ENCODE measurements at regions not wholly inside any gene's neighbourhood (a gene's known extent, or its start where the extent isn't known, plus 50 kb on each side); places are given as distances from the start of the nearest gene placed in this dataset.
"Not testable (repeated sequence)": the region's sequence is repeated elsewhere in the genome, so short reads cannot be mapped to it uniquely, and the experiment has no call there.

DNA sequence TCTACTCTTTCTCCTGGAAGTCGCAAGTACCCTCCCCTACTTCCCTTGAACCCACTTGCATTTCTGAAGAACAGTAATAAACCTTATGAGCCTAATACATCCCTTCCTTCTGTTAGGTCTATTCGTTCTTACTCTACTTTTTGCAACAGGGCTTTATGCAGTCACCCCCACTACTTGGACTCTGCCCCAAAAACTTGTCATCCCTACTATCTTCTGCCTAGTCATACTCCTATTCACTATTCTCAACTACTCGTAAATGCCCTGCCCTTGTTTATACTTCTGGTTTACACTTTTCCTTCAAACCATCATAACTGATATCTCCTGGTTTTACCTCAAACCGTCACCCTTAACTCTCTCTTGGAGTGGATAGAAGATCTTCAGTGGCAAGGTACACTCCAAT, 55.2 kb upstream of the SLIT2 start:
- Mint-ChIP-seq H3K4me3 (no peak overlapping the region), H3K36me3 (no peaks in the 10 kb centered on the region), H3K4me1 (no peaks in the 10 kb centered on the region), H3K9me3 (no peaks in the 10 kb centered on the region), H3K27ac (no peak overlapping the region), H3K27me3 (no peaks in the 10 kb centered on the region)
- no peak for DNase-seq

DNA sequence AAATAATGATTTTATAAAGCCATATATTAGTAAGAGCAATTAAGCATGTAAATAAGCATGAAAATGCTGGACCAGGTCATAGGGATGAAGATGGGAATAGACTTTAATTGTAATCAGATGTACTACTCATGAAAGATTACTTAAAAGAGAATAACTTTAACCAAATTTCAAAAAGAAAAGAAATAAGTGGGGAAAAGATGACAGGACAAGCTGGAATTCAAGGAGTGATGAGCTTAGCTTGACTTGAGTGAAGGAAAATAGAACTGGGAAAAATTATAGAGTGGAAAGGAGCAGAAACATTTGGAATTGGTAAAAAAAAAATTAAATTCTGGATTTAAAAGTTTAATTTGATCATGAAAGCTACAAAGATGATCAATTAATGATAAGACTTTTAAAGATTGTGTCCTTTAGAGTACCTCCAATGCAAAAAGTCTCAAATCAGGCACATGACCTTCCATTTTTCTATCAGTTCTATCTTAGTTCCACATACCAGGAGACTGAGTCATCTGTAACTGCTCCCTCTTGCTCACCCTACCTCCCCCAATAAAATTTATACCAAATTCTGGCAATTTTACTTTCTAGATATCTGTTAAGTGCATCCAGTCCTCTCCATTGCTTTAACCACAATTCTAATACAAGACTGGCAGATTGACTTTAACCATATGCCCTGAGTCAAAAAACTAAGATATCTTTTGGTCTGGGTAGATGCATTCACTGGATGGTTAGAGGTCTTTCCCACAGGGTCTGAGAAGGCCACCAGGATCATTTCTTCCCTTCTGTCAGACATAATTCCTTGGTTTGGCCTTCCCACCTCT, 56.4 kb upstream of the SLIT2 start:
- H3K4me1 Mint-ChIP-seq: no peaks in the 10 kb centered on the region
- H3K27me3 Mint-ChIP-seq: no peaks in the 10 kb centered on the region
- no peak overlapping the region for H3K4me3 Mint-ChIP-seq
- H3K9me3 Mint-ChIP-seq: no peaks in the 10 kb centered on the region
- no peak overlapping the region for H3K27ac Mint-ChIP-seq
- H3K36me3 Mint-ChIP-seq: no peaks in the 10 kb centered on the region
- no peak for DNase-seq

DNA sequence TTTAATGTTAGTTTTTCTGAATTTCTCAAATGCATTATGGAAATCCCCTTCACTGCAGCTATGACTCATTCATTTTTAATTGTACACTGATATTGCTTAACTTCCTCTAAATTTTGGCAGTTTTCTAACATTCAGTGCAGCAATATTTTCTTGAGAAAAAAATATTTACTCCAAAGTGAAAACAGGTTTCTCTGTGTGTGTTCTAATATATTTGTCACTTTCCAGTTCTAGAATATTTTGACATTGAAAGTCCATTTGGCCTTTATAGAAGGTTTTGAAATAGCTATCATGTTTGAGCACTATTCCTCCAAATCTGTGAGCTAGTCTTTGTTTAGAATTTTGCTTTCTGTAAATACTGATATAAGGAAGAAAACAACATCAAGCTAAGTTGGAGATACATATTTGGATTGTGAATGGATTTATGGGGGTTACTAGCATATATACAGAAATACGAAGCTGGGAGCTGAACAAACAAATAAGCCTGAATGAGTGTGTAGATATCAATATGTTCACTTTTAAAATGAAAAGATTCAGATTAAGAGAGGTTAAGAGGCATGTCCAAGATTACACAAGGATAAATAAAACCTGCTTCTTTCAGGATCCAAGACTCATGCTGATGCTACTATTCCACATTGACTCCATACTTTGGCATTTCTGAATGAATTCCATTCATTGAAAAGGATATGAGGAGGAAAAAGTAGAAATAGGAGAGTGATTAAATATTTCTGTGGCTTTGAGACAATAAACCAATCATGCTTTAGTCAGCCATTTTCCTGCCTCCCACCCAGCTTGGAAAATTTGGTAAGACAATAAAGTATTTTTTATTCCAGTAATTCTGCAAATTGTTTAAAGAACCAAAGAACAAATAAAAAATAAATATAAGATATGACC, 57.3 kb upstream of the SLIT2 start:
- H3K9me3 Mint-ChIP-seq: peaks cover 3% of the 10 kb centered on the region
- no peak overlapping the region for H3K4me3 Mint-ChIP-seq
- H3K27ac Mint-ChIP-seq: no peak overlapping the region
- no peaks in the 10 kb centered on the region for H3K27me3 Mint-ChIP-seq
- no peak for DNase-seq
- no peaks in the 10 kb centered on the region for H3K4me1 Mint-ChIP-seq
- no peaks in the 10 kb centered on the region for H3K36me3 Mint-ChIP-seq

DNA sequence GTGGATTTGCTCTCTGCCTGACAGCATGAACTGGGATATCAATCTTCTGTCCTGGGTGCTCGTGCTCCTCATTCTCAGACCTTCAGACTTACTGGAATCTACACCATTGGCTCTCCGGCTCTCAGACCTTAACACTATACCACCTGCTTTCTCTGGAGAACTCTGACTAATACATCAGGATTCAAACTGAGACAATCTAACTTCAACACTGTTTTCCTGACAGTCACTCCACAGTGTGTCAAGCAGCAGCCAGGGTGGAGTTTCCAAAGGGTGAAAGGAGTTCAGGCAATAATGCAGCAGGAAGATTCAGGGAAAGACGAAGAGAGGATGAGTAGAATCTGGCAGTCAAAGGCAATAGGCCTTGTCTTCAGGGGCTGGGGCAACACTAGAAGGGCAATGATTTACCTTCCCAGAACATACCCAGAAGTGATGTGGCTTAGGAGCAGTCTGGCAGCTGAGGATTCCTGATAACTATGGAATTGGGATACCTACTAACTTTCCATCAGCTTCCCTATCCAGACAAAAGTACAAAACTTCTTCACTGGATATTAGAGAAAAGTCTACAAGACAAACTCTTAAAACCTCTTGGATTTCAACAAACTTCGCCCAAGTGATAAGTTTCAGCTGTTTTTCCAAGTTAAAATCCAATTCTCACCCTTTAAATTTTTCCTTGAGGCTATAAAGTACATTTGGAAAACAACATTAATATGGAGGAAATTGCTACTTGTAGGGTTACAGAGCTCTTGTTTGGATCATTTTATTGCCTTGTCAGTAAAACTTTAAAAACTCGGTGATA, 58.4 kb upstream of the SLIT2 start:
- no peak for DNase-seq
- no peak overlapping the region for H3K4me3 Mint-ChIP-seq
- H3K4me1 Mint-ChIP-seq: no peaks in the 10 kb centered on the region
- H3K9me3 Mint-ChIP-seq: peaks cover 3% of the 10 kb centered on the region
- H3K27me3 Mint-ChIP-seq: no peaks in the 10 kb centered on the region
- H3K36me3 Mint-ChIP-seq: no peaks in the 10 kb centered on the region
- H3K27ac Mint-ChIP-seq: no peak overlapping the region

DNA sequence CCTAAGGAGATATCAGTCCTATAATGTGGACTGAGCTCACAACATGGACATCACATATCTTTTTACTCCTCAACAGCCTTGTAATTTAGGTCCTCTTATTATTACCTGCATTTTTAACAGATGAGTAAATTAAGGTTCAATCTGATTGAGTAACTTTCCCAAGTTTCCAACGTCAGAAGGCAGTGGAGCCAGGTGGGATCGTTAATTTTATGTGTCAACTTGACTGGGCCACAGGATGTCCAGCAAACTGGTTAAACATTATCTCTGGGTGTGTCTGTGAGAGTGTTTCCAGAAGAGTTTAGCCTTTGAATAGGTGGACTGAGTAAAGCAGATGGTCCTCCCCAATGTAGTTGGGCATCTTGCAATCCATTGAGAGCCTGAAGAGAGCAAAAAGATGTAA, 59.0 kb upstream of the SLIT2 start:
- no peaks in the 10 kb centered on the region for H3K27me3 Mint-ChIP-seq
- no peak overlapping the region for H3K27ac Mint-ChIP-seq
- no peak overlapping the region for H3K4me3 Mint-ChIP-seq
- H3K4me1 Mint-ChIP-seq: no peaks in the 10 kb centered on the region
- H3K36me3 Mint-ChIP-seq: no peaks in the 10 kb centered on the region
- H3K9me3 Mint-ChIP-seq: peaks cover 3% of the 10 kb centered on the region
- no peak for DNase-seq

DNA sequence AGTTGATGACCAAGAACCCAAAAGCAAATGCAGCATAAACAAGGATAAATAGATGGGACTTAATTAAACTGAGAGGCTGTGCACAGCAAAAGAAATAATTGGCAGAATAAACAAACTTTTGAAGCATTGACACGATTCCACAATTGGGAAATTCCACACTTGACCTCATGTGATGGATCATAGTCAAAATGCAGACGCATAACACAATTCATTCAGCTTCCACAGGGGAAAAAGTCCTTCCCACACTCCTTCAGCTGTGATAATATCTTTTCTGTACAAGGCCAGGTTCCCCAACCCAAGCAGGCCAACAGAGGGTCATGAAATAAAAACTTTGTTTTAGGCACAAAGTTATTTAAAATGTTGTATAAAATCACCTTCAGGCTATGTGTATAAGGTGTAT, 66.6 kb upstream of the SLIT2 start:
- H3K4me1 Mint-ChIP-seq: no peaks in the 10 kb centered on the region
- H3K27me3 Mint-ChIP-seq: no peaks in the 10 kb centered on the region
- no peak overlapping the region for H3K4me3 Mint-ChIP-seq
- no peaks in the 10 kb centered on the region for H3K36me3 Mint-ChIP-seq
- peaks cover 9% of the 10 kb centered on the region for H3K9me3 Mint-ChIP-seq
- no peak for DNase-seq
- no peak overlapping the region for H3K27ac Mint-ChIP-seq

DNA sequence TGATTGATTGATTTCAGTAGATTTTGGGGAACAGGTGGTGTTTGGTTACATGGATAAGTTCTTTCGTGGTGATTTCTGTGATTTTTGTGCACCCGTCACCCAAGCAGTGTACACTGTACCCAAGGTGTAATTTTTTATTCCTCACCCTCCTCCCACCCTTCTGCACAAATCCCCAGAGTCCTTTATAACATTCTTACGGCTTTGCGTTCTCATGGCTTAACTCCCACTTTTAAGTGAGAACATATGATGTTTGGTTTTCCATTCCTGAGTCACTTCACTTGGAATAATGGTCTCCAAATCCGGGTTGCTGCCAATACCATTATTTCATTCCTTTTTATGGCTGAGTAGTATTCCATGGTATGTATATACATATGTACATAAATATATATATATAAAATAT, 68.6 kb upstream of the SLIT2 start:
- not testable (repeated sequence) for H3K9me3 Mint-ChIP-seq, H3K36me3 Mint-ChIP-seq, DNase-seq, H3K4me3 Mint-ChIP-seq, H3K4me1 Mint-ChIP-seq, H3K27me3 Mint-ChIP-seq, H3K27ac Mint-ChIP-seq

DNA sequence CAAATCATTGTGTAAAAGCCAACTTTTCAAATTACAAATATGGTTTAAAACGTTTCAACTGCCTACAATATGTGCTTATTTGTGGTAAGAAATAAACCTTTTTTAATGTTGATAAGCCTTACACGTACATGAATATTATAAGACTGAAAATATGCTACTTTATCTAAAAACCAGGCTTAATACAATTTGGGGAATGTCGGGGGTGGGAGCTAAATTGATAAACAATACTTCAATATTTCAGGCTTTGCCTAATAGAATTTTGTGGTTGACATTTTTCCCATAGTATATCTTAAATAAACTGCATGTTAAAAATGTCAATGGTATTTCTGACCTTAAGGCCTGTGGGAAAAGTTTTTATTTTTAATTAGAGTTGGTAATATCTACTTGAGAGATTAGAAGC, 69.8 kb upstream of the SLIT2 start:
- H3K36me3 Mint-ChIP-seq: no peaks in the 10 kb centered on the region
- H3K4me1 Mint-ChIP-seq: no peaks in the 10 kb centered on the region
- H3K4me3 Mint-ChIP-seq: no peak overlapping the region
- H3K27me3 Mint-ChIP-seq: no peaks in the 10 kb centered on the region
- H3K9me3 Mint-ChIP-seq: peaks cover 7% of the 10 kb centered on the region
- no peak for DNase-seq
- no peak overlapping the region for H3K27ac Mint-ChIP-seq

DNA sequence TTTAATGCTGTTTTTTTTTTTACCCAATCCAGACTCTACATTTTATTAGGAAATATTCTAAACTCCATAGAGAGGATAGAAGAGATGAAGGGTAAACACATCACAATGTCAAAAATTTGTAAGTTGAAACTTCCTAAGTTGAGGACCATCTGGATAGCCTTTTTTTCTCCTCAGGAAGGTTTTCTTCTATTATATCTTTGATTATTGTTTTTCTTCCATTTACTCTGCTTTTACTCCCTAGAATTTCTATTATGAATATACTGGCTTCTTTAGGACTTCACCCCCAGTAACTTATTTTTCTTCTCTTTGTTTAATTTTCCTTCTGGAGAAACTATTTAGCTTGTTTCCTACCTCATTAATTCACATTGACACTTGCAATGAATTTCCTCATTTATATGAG, 71.2 kb upstream of the SLIT2 start:
- no peak overlapping the region for H3K27ac Mint-ChIP-seq
- no peak for DNase-seq
- no peak overlapping the region for H3K4me3 Mint-ChIP-seq
- no peaks in the 10 kb centered on the region for H3K36me3 Mint-ChIP-seq
- H3K27me3 Mint-ChIP-seq: no peaks in the 10 kb centered on the region
- peaks cover 12% of the 10 kb centered on the region for H3K9me3 Mint-ChIP-seq
- no peaks in the 10 kb centered on the region for H3K4me1 Mint-ChIP-seq

DNA sequence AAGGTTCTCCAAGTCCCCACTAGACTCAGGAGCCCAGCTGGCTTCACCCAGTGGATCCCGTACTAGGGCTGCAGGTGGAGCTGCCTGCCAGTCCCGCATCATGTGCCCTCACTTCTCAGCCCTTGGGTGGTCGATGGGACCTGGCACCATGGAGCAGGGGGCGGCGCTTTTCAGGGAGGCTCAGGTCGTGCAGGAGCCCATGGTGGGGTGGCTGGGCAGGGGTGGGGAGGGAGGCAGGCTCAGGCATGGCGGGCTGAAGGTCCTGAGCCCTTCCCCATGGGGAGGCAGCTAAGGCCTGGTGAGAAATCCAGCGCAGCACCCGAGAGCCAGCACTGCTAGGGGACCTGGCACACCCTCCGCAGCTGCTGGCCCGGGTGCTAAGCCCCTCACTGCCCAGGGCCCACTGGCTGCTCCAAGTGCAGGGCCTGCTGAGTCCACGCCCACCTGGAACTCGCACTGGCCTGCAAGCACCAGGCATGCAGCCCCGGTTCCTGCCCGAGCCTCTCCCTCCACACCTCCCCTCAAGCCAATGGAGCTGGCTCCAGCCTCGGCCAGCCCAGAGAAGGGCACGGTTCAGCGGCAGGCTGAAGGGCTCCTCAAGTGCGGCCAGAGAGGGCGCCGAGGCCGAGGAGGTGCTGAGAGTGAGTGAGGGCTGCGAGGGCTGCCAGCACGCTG, 72.7 kb upstream of the SLIT2 start:
- H3K4me1 Mint-ChIP-seq: no peaks in the 10 kb centered on the region
- H3K27ac Mint-ChIP-seq: no peak overlapping the region
- H3K36me3 Mint-ChIP-seq: no peaks in the 10 kb centered on the region
- no peak for DNase-seq
- peaks cover 10% of the 10 kb centered on the region for H3K9me3 Mint-ChIP-seq
- H3K27me3 Mint-ChIP-seq: no peaks in the 10 kb centered on the region
- H3K4me3 Mint-ChIP-seq: no peak overlapping the region

DNA sequence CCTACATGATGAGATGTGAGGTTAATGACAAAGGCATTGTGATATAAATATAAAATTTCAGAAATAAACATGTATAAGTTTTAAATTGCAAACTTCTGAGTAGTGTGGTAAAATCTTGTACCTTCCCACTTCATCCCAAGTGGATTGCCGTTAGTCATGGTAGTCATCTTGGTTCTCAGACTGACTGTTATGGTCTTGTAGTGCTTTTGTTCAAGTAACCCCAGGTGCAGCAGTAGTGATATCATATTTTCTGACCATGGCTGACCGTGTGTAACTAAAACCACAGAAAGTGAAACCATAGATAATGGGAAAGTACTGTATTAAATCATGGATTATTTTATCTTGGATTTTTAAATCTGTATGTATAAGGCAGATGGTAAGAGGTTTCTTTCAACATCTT, 74.8 kb upstream of the SLIT2 start:
- Mint-ChIP-seq H3K27me3 (no peaks in the 10 kb centered on the region), H3K27ac (no peak overlapping the region), H3K9me3 (peaks cover 12% of the 10 kb centered on the region), H3K36me3 (no peaks in the 10 kb centered on the region), H3K4me3 (no peak overlapping the region), H3K4me1 (no peaks in the 10 kb centered on the region)
- DNase-seq: no peak

DNA sequence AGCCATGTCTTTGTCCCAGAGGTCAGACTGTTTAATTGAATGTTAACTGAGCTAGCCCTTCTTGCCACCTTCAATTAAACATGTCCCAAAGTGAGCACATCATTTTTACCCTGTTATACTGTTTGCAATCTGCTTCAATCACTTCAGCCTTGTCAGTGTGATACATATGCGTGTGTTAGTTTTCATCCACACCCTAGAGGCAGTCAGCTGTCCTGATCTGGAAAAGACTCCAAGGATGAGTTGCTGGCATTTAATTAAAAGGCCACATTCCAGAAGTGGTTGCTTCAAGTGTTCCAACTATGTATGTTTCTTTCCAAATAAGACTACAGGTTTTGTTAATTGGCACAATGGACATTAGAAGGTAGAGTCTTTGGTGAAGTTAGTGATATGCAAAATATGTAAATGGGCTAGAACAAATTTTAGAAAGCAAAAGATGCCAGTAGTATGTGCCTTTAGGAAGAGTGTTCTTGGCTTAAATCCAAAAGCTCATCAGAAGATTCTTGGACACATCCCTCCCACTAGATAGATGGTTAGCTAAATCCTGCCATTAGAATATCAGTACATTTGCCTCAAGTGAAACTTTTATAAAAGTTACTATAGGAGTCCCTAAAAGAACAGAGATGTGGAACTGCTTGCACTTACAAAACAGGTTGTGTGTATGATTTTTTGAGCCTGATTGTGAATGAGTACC, 79.5 kb upstream of the SLIT2 start:
- DNase-seq: no peak
- no peaks in the 10 kb centered on the region for H3K36me3 Mint-ChIP-seq
- no peaks in the 10 kb centered on the region for H3K4me1 Mint-ChIP-seq
- H3K4me3 Mint-ChIP-seq: no peak overlapping the region
- no peak overlapping the region for H3K27ac Mint-ChIP-seq
- no peaks in the 10 kb centered on the region for H3K27me3 Mint-ChIP-seq
- peaks cover 8% of the 10 kb centered on the region for H3K9me3 Mint-ChIP-seq

DNA sequence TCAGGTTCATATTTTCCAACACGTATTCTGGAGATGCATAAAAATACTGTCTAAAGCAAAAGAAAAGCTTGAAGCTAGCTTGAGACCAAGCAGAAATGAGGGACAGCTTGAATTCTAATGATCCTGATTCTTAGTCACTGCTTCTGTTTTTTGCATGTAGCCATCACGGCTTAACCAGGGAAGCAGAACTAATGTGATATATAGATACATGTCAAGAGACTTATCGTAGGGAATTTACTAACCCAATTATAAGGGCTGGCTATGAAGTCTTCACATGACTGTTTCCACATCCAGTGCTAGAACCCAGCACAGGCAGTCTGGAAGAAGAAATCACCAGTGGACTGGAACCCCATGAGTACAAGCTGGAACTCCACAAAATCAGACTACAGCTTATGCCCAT, 85.2 kb upstream of the SLIT2 start:
- H3K4me3 Mint-ChIP-seq: no peak overlapping the region
- H3K27me3 Mint-ChIP-seq: no peaks in the 10 kb centered on the region
- H3K9me3 Mint-ChIP-seq: no peaks in the 10 kb centered on the region
- H3K4me1 Mint-ChIP-seq: no peaks in the 10 kb centered on the region
- H3K27ac Mint-ChIP-seq: no peak overlapping the region
- no peak for DNase-seq
- H3K36me3 Mint-ChIP-seq: no peaks in the 10 kb centered on the region

DNA sequence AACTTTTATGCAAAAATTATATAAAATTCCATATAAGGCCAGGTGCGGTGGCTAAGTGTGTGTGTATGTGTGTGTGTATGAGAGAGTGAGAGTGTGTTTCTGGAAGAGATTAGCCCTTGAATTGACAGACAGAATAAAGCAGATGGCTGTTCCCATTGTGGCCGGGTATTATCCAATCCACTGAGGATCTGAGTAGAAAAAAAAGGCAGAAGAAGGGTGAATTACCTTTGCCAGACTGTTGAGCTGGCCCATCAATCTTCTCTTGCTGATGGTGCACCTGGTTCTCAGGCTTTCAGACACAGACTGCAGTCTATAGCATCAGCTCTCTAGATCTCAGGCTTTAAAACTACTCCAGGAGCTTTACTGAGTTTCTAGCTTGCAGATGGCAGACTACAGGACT, 92.2 kb upstream of the SLIT2 start:
- Mint-ChIP-seq H3K4me1 (no peaks in the 10 kb centered on the region), H3K36me3 (no peaks in the 10 kb centered on the region), H3K9me3 (no peaks in the 10 kb centered on the region), H3K27ac (no peak overlapping the region), H3K4me3 (no peak overlapping the region), H3K27me3 (no peaks in the 10 kb centered on the region)
- no peak for DNase-seq

Measured in activated naive CD8-positive, alpha-beta T cell treated with anti-CD3 and anti-CD28 coated beads for 36 hours (primary cell).